Activated CD8-positive, alpha-beta T cell treated with anti-CD3 and anti-CD28 coated beads for 36 hours (primary cell): ENCODE measurements at regions not wholly inside any gene's neighbourhood (a gene's known extent, or its start where the extent isn't known, plus 50 kb on each side); places are given as distances from the start of the nearest gene placed in this dataset.

ENCODE experiments used
- ATAC-seq: fragments of 200-7000 bp; cut with Tn5 transposase; one replicate; pipeline ENCODE4 v1.10.0; 2021; ENCODE audit warnings: mild to moderate bottlenecking, moderate library complexity
- CTCF ChIA-PET: fragments of 350-600 bp; sonication (Branson Sonifier 250); formaldehyde crosslinking; loops from one replicate; lab custom pipeline; 2021; ENCODE audit warnings: antibody characterized with exemption; lab: Charles Lee
- POLR2A ChIA-PET: fragments of 350-600 bp; sonication (Branson Sonifier 250); formaldehyde crosslinking; loops from one replicate; lab custom pipeline; 2021; ENCODE audit warnings: antibody characterized with exemption; lab: Charles Lee
- DNase-seq: peaks from one replicate; pipeline ENCODE4 v3.0.0-alpha.2; 2020
- H3K27ac Mint-ChIP-seq: one replicate; pipeline ENCODE4 v1.8.0; 2021; ENCODE audit warnings: mild to moderate bottlenecking, mixed read lengths
- H3K27me3 Mint-ChIP-seq: one replicate; pipeline ENCODE4 v1.8.0; 2021; ENCODE audit warnings: mixed read lengths
- H3K36me3 Mint-ChIP-seq: one replicate; pipeline ENCODE4 v1.8.0; 2021; ENCODE audit warnings: low read depth, mixed read lengths
- H3K4me1 Mint-ChIP-seq: one replicate; pipeline ENCODE4 v1.8.0; 2021; ENCODE audit warnings: low read depth, mixed read lengths
- H3K4me3 Mint-ChIP-seq: one replicate; pipeline ENCODE4 v1.8.0; 2021; ENCODE audit warnings: mild to moderate bottlenecking, moderate library complexity, mixed read lengths
- H3K9me3 Mint-ChIP-seq: one replicate; pipeline ENCODE4 v1.8.0; 2021; ENCODE audit warnings: mixed read lengths
- CTCF ChIP-seq: fragments of 200-600 bp; IDR thresholded peaks from one replicate; pipeline ENCODE4 v1.8.0; 2022; ENCODE audit warnings: antibody characterized with exemption, mild to moderate bottlenecking
- intact Hi-C: fragments of 100-400 bp; cut with micrococcal nuclease; formaldehyde crosslinking; loops from one replicate; pipeline ENCODE4 v1.10.0; 2022

- DNase-seq (no peak), ATAC-seq (no peak)
- TF ChIP-seq CTCF: no peak
- Mint-ChIP-seq H3K27ac (no peak overlapping the region), H3K36me3 (no peaks in the 10 kb centered on the region), H3K9me3 (no peaks in the 10 kb centered on the region), H3K27me3 (peaks cover 6% of the 10 kb centered on the region), H3K4me1 (no peaks in the 10 kb centered on the region), H3K4me3 (no peak overlapping the region)
- ChIA-PET CTCF (no interaction called here), POLR2A (no interaction called here)
- intact Hi-C loops: no loop called here
Measured at GRCh38 chr15:70401709-70402108, 304.0 kb upstream of the TLE3 start.

GRCh38 chr15:70400766-70401541 lies 303.2 kb upstream of the TLE3 start:
- POLR2A ChIA-PET: no interaction called here
- no peak for TF ChIP-seq CTCF
- CTCF ChIA-PET: no interaction called here

GRCh38 chr15:70399204-70399603 lies 301.5 kb upstream of the TLE3 start:
- POLR2A ChIA-PET: no interaction called here
- DNase-seq: no peak
- ATAC-seq: no peak
- H3K27ac Mint-ChIP-seq: no peak overlapping the region
- no peak overlapping the region for H3K4me3 Mint-ChIP-seq
- TF ChIP-seq CTCF: no peak
- no peaks in the 10 kb centered on the region for H3K36me3 Mint-ChIP-seq
- intact Hi-C loops: no loop called here
- H3K9me3 Mint-ChIP-seq: no peaks in the 10 kb centered on the region
- CTCF ChIA-PET: no interaction called here
- H3K27me3 Mint-ChIP-seq: peaks cover 3% of the 10 kb centered on the region
- no peaks in the 10 kb centered on the region for H3K4me1 Mint-ChIP-seq

More at GRCh38 chr15:70400766-70401541, 303.2 kb upstream of the TLE3 start:
- no peak overlapping the region for H3K4me3 Mint-ChIP-seq
- no peak overlapping the region for H3K27ac Mint-ChIP-seq
- DNase-seq: no peak
- no peak for ATAC-seq
- intact Hi-C loops: no loop called here
- no peaks in the 10 kb centered on the region for H3K36me3 Mint-ChIP-seq
- no peaks in the 10 kb centered on the region for H3K4me1 Mint-ChIP-seq
- no peaks in the 10 kb centered on the region for H3K9me3 Mint-ChIP-seq
- peaks cover 3% of the 10 kb centered on the region for H3K27me3 Mint-ChIP-seq

DNA sequence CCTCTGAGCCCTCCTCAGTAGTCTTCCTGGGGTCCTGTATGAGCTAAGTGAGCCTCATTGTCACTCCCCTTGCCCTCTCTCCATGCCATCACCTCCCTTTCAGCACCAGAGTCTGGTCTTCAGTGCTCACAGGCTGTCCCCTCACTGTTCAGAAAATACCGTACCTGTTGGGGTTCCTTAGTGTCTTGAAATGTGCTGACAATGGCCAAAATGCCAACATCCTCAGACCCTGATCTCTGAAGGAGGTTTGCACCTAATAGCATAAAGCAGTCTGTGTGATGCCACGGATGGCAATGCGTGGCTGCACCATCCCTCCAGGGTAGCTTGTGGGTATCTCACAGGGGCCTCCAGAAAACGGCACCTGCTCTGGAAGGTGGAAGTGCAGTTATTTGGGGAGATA lies 301.0 kb upstream of the TLE3 start:
- CTCF ChIA-PET: no interaction called here
- Mint-ChIP-seq H3K4me1 (no peaks in the 10 kb centered on the region), H3K4me3 (no peak overlapping the region), H3K36me3 (no peaks in the 10 kb centered on the region), H3K27ac (no peak overlapping the region), H3K27me3 (peaks cover 3% of the 10 kb centered on the region), H3K9me3 (no peaks in the 10 kb centered on the region)
- intact Hi-C loops: no loop called here
- ATAC-seq (no peak), DNase-seq (no peak)
- POLR2A ChIA-PET: no interaction called here
- TF ChIP-seq CTCF: no peak

DNA sequence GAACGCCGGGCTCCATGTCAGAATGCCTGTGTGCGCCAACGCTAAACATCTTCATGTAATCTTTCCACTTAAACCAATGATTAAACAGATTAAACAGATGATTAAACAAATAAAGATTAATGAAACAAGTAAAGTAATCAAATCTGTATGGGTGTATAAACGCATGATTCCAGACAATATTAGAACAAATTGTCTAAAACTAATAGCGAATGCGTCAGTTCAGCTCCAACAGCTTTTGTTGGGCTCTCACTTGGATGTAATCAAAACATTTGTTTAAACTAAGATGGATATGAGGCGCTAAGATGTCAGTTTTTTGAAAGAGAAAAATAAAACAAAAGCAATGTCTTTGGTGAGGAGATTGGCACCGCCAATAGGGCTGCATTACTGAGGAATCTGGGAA lies 299.1 kb upstream of the TLE3 start:
- H3K4me1 Mint-ChIP-seq: no peaks in the 10 kb centered on the region
- intact Hi-C loops: no loop called here
- DNase-seq (no peak), ATAC-seq (no peak)
- ChIA-PET POLR2A (no interaction called here), CTCF (interaction anchor here (0.6 kb wide), 1 partner anchor 230 kb away, joined by 3 read pairs; no protein-coding TSS in a partner anchor)
- no peaks in the 10 kb centered on the region for H3K36me3 Mint-ChIP-seq
- H3K27me3 Mint-ChIP-seq: peaks cover 3% of the 10 kb centered on the region
- H3K4me3 Mint-ChIP-seq: no peak overlapping the region
- H3K9me3 Mint-ChIP-seq: no peaks in the 10 kb centered on the region
- no peak for TF ChIP-seq CTCF
- no peak overlapping the region for H3K27ac Mint-ChIP-seq
